ENCODE measurements at regions not wholly inside any gene's neighbourhood (a gene's known extent, or its start where the extent isn't known, plus 50 kb on each side); places are given as distances from the start of the nearest gene placed in this dataset.

DNA sequence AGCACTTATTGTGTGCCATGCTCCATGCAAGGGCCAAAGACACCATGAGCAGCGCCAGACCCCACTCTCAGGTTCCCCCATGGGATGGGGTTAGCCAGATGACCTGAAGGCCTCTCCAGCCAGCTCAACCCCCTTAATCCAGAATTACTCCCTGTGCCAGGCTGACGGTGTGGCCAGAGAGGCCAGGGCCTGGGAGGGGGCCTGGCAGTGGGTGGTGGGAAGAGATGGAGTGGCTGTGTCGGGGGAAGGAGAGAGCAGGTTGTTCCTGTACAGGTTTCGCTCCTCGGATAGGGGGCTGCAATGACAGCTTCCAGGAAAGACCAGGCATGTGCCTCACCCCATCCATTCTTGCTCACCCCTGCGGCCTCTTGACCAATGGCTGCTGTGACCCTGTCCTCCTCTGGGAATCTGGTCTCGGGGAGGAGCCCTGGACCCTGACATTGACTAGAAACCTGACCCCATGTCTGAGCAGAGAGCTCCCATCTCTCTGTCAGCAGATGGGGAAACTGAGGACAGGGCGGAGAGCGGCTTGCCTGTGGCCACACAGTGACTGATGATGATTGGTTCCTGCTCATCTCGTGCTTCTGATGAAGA, 345.3 kb downstream of the MATN1 start:
- TF ChIP-seq, protein P1, sequence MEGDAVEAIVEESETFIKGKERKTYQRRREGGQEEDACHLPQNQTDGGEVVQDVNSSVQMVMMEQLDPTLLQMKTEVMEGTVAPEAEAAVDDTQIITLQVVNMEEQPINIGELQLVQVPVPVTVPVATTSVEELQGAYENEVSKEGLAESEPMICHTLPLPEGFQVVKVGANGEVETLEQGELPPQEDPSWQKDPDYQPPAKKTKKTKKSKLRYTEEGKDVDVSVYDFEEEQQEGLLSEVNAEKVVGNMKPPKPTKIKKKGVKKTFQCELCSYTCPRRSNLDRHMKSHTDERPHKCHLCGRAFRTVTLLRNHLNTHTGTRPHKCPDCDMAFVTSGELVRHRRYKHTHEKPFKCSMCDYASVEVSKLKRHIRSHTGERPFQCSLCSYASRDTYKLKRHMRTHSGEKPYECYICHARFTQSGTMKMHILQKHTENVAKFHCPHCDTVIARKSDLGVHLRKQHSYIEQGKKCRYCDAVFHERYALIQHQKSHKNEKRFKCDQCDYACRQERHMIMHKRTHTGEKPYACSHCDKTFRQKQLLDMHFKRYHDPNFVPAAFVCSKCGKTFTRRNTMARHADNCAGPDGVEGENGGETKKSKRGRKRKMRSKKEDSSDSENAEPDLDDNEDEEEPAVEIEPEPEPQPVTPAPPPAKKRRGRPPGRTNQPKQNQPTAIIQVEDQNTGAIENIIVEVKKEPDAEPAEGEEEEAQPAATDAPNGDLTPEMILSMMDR (IDR thresholded peaks at IDR 0.05; ENCODE audit: poor library complexity, severe bottlenecking): no peak
- no peak for TF ChIP-seq EP300 (conservative IDR thresholded peaks at IDR 0.05; ENCODE audit: poor library complexity, severe bottlenecking)
- TF ChIP-seq EZH2 (IDR thresholded peaks at IDR 0.05; ENCODE audit: borderline replicate concordance, insufficient read depth, low read length, poor library complexity, severe bottlenecking): no peak
- TF ChIP-seq RAD21 (conservative IDR thresholded peaks at IDR 0.05): no peak
- TF ChIP-seq, protein P2, sequence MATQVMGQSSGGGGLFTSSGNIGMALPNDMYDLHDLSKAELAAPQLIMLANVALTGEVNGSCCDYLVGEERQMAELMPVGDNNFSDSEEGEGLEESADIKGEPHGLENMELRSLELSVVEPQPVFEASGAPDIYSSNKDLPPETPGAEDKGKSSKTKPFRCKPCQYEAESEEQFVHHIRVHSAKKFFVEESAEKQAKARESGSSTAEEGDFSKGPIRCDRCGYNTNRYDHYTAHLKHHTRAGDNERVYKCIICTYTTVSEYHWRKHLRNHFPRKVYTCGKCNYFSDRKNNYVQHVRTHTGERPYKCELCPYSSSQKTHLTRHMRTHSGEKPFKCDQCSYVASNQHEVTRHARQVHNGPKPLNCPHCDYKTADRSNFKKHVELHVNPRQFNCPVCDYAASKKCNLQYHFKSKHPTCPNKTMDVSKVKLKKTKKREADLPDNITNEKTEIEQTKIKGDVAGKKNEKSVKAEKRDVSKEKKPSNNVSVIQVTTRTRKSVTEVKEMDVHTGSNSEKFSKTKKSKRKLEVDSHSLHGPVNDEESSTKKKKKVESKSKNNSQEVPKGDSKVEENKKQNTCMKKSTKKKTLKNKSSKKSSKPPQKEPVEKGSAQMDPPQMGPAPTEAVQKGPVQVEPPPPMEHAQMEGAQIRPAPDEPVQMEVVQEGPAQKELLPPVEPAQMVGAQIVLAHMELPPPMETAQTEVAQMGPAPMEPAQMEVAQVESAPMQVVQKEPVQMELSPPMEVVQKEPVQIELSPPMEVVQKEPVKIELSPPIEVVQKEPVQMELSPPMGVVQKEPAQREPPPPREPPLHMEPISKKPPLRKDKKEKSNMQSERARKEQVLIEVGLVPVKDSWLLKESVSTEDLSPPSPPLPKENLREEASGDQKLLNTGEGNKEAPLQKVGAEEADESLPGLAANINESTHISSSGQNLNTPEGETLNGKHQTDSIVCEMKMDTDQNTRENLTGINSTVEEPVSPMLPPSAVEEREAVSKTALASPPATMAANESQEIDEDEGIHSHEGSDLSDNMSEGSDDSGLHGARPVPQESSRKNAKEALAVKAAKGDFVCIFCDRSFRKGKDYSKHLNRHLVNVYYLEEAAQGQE (IDR thresholded peaks at IDR 0.05; ENCODE audit: borderline replicate concordance): no peak
- TF ChIP-seq POLR2AphosphoS5 (IDR thresholded peaks at IDR 0.05): no peak
- TF ChIP-seq TAF1 (IDR thresholded peaks at IDR 0.05; ENCODE audit: low read depth): no peak
- TF ChIP-seq MXI1 (conservative IDR thresholded peaks at IDR 0.05; ENCODE audit: poor library complexity, severe bottlenecking): no peak
- no peak for TF ChIP-seq SMC3 (conservative IDR thresholded peaks at IDR 0.05; ENCODE audit: poor library complexity)

Data from neural cell (in vitro differentiated cells).